ENCODE measurements at regions not wholly inside any gene's neighbourhood (a gene's known extent, or its start where the extent isn't known, plus 50 kb on each side); places are given as distances from the start of the nearest gene placed in this dataset.

DNA sequence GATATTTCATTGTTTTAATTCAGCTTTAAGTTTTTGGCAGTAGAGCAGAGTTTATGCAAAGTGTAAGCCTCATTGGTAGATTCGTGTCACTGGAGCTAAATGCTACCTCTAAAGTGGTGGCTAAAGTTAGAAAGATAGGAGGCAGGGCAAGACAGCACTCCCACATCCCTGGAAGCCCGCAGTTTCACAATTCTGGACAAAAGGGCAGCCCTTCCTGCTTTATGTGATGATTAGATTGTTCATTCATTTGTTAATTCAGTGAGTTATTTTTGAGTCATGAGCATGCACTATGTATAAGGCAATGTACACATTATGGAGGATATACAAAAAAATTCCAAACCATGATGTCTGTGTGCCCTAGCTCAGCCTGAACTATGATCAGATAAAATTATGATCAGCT, 52.1 kb upstream of the EIF3M start:
- DNase-seq (ENCODE audit: low read depth in 4 of 4, low spot score in 2 of 4): no peak

DNA sequence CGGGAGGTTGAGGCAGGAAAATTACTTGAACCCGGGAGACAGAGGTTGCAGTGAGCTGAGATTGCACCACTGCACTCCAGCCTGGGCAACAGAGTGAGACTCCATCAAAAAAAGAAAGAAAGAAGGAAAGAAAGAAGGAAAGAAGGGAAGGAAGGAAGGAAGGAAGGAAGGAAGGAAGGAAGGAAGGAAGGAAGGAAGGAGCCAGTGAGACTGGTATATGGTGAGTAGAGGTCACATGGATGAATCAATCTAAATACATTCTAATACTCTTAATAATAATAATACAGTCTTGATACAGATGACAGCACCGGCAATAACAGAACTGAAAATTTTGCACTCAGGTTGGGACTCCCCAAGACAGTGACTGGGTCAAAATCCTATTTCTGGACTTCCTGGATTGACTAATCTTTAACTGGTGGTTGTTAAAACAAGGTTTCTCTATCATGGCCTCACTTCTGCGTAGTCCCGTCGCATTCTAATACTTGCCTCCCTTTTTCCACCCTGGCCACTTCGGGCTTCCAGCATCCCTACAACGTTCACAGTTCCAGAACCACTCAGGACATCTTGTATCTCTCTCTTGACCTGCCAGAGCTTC, 53.5 kb upstream of the EIF3M start:
- DNase-seq (ENCODE audit: low read depth in 4 of 4, low spot score in 2 of 4): no peak

DNA sequence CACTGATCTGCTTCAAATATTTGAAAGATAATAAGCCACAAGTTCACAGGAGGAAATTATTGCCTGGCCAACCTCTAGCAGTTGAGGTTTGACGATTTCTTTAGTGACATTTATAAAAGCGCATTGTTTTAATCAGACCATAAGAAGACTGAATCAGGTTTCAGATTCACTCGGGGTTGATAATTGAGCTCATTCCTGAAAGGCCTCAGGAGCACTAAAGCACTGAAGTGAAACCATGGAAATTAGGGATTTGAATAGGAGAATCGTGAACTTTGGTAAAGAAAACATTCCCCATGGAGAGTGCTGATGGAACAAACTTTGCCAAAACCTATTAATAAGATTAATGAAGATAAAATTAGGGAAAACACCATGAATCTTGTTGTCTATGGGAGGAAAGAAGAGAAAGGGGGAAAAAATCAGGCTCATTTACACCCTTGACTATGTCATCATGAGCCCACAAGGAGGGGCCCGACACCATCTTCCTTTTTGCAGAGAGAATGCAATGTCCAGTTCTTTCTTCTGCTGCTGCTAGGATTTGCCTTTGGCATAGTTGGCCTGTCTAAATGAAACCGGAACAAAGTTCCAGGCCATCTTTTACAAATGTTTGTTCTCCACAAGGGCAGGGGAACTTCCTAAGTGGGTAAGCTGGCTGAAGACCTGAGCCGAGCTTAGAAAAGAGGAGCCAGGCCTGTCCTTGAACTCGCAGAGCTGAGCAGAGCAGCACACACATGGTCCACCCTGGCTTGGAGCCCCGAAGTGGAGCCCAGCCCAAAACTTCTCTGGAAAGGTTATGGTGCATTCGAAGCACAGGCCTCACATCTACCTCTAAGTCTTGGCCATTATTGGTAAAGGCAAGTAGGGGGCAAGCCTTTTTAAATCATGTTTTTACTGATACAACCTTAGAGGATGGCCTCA, 56.1 kb upstream of the EIF3M start:
- peak in 3 of 4 donors; percentile 34 to 49 (median 39) for DNase-seq (ENCODE audit: low read depth in 4 of 4, low spot score in 2 of 4)

DNA sequence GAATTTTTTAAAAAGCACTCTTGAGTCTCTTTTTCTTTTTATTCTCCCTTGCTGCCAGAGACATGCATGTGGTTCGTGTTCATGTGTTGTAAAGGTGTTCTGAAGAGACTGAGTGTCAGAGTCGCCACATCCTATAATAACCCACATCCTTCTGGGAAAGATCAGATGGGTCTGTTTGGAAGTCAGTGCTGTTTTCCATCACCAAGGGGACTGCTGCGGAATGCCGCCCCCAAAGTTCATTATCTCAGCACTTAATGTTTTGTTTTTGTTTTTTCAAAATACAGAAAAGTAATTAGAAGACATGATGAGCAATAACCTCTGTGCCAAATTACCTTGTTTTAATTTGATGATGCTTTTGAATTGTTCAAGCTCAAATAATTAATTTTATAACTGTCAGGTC, 56.9 kb upstream of the EIF3M start:
- peak in 1 of 4 donors; percentile 21 for DNase-seq (ENCODE audit: low read depth in 4 of 4, low spot score in 2 of 4)

DNA sequence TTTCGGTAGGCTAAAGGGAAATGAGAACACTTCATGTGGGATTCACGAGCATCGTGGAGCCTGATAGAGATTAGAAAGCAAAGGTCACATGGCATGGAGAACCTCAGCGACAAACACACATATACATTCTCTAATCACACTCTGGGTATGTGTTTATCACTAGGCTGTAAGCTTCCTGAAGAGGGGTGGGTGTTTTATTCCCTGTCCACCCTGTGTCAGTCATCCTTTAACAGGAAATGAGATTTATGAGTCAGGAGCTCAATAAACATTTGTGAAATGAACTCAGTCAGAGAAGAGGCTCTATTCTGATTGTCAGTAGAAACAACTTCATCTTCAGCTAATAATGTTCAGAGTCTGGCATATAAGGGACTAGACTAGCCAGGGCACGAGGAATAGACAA, 71.7 kb upstream of the EIF3M start:
- no peak for DNase-seq (ENCODE audit: low read depth in 4 of 4, low spot score in 2 of 4)

DNA sequence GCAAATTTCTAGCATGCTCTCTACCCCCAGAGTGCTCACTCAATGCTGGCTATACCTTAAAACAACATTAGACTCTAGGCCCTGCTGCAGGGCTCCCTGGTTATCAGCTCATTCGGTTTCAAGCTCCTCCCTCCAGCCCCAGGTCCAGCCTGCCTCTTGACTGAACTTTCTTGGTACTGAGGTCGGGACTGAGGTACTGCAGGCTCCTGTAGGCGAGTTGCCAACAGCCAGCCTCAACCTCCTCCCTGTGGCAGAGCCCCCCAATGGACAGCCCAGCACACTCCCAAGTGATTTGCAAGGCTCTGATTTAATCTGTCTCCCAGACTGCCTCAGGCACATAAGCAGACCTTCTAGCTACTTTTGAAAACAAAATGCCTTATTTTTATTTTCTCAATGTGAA, 73.6 kb upstream of the EIF3M start:
- DNase-seq (ENCODE audit: low read depth in 4 of 4, low spot score in 2 of 4): no peak

DNA sequence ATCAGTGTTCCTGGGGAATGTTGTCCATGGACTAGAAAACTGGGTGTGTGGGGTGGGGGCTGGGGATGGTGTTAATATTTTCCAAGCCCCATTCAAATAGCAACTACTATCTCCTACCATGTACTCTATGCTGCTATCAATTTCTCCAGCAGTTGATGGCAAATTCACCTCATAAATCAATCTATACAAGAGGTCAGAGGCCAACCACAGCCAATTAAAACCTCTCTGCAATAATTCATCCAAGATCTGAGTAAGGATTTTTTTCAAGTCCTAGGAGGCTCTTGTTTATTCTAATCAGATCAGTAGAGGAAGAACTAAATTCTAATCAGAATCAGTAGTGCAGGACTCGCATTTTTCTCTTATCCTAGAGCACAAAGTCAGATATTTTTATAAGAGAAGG, 73.4 kb upstream of the WT1 start:
- DNase-seq (ENCODE audit: low read depth in 4 of 4, low spot score in 2 of 4): no peak

- no peak for DNase-seq (ENCODE audit: low read depth in 4 of 4, low spot score in 2 of 4)
Measured at GRCh38 chr11:32500001-32500400, 64.7 kb upstream of the WT1 start.

DNA sequence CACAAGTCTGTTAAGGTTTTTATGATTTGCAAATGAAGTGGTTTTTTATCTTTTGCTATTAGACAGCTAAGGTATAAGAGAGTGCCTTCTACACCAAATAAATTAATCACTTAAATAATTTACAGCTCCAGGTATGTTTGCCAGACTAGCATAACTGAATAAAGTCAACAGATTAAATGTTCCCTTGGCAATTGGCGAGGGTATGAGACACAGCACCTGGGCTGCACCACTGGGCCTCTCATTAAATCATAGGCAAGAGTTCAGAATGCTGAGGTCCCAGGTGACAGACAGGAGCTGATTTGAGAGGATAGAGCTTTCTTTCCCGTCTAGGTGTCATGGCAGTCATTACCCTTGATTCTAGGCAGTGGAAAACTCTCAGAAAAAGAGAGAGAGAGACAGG, 62.6 kb upstream of the WT1 start:
- DNase-seq (ENCODE audit: low read depth in 4 of 4, low spot score in 2 of 4): no peak

- no peak for DNase-seq (ENCODE audit: low read depth in 4 of 4, low spot score in 2 of 4)
Measured at GRCh38 chr11:32494629-32495028, 59.3 kb upstream of the WT1 start.

DNA sequence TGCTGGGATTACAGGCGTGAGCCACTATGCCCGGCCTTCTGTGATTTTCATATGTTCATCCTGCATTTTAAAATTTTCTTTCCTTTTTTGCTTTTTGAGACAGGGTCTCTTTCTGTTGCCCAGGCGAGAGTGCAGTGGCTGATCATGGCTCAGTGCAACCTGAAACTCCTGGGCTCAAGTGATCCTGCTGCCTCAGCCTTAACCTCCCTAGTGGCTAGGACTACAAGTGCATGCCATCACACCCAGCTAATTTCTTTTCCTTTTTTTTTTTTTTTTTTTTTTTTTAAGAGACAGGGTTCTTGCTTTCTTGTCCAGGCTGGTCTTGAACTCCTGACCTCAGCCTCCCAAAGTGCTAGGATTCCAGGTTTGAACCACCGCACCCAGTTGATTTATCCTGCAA, 54.1 kb upstream of the WT1 start:
- no peak for DNase-seq (ENCODE audit: low read depth in 4 of 4, low spot score in 2 of 4)

- DNase-seq (ENCODE audit: low read depth in 4 of 4, low spot score in 2 of 4): no peak
Measured at GRCh38 chr11:32487270-32487669, 51.9 kb upstream of the WT1 start.

- no peak for DNase-seq (ENCODE audit: low read depth in 4 of 4, low spot score in 2 of 4)
Measured at GRCh38 chr11:32485733-32486132, 50.4 kb upstream of the WT1 start.

All from left renal cortex interstitium (tissue), 4 donors.